ENCODE measurements at regions not wholly inside any gene's neighbourhood (a gene's known extent, or its start where the extent isn't known, plus 50 kb on each side); places are given as distances from the start of the nearest gene placed in this dataset.

DNA sequence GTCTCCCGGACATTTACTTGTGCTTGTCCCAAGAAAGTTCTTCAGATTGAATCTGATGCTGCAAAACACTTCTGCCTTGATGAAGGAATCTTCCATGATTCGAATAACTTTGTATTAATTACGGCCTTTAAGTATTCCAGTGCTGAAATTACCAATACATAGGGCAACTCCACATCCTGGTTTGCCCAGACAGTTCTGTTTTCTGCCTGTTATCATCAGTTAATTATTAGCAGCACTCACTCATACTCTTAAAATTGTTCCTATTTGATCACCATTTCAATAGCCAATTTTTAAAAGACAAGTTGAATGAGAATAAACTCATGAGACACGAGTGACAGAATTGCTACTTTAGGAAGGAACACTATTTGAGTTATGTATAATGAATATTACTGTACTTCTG lies 620.7 kb upstream of the ZEB2 start:
- TF ChIP-seq, protein P1, sequence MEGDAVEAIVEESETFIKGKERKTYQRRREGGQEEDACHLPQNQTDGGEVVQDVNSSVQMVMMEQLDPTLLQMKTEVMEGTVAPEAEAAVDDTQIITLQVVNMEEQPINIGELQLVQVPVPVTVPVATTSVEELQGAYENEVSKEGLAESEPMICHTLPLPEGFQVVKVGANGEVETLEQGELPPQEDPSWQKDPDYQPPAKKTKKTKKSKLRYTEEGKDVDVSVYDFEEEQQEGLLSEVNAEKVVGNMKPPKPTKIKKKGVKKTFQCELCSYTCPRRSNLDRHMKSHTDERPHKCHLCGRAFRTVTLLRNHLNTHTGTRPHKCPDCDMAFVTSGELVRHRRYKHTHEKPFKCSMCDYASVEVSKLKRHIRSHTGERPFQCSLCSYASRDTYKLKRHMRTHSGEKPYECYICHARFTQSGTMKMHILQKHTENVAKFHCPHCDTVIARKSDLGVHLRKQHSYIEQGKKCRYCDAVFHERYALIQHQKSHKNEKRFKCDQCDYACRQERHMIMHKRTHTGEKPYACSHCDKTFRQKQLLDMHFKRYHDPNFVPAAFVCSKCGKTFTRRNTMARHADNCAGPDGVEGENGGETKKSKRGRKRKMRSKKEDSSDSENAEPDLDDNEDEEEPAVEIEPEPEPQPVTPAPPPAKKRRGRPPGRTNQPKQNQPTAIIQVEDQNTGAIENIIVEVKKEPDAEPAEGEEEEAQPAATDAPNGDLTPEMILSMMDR (IDR thresholded peaks at IDR 0.05 in 2 of 3, conservative IDR thresholded peaks at IDR 0.05 in 1 of 3; ENCODE audit: borderline replicate concordance in 1 of 3, insufficient read depth in 1 of 3, low read depth in 2 of 3, low read length in 2 of 3): no peak
- TF ChIP-seq RAD21 (IDR thresholded peaks at IDR 0.05; ENCODE audit: low read depth): no peak
- TF ChIP-seq FOSL1 (IDR thresholded peaks at IDR 0.05; ENCODE audit: low read depth): no peak
- TF ChIP-seq CBX3 (IDR thresholded peaks at IDR 0.05; ENCODE audit: low read depth): no peak
- no peak for TF ChIP-seq SIN3A (IDR thresholded peaks at IDR 0.05; ENCODE audit: low read depth)
